Activated CD8-positive, alpha-beta memory T cell treated with anti-CD3 and anti-CD28 coated beads, Interleukin-2, amount 10 ng/mL, durations not matched to agents 7 days and 5 days (primary cell): ENCODE measurements at regions not wholly inside any gene's neighbourhood (a gene's known extent, or its start where the extent isn't known, plus 50 kb on each side); places are given as distances from the start of the nearest gene placed in this dataset.

Experiments
- ATAC-seq: fragments of 150-1000 bp; cut with Tn5 transposase; one replicate; pipeline ENCODE4 v1.10.0; 2021; ENCODE audit warnings: moderate library complexity
- CTCF ChIA-PET: fragments of 350-600 bp; sonication (Branson Sonifier 250); formaldehyde crosslinking; loops from one replicate; lab custom pipeline; 2021; ENCODE audit warnings: antibody characterized with exemption; lab: Charles Lee
- DNase-seq: peaks from one replicate; pipeline ENCODE4 v3.0.0-alpha.2; 2020
- H3K27ac Mint-ChIP-seq: one replicate; pipeline ENCODE4 v1.8.0; 2021; ENCODE audit warnings: mild to moderate bottlenecking, mixed read lengths
- H3K27me3 Mint-ChIP-seq: one replicate; pipeline ENCODE4 v1.8.0; 2021; ENCODE audit warnings: mixed read lengths
- H3K36me3 Mint-ChIP-seq: one replicate; pipeline ENCODE4 v1.8.0; 2021; ENCODE audit warnings: mild to moderate bottlenecking, mixed read lengths
- H3K4me1 Mint-ChIP-seq: one replicate; pipeline ENCODE4 v1.8.0; 2021; ENCODE audit warnings: mixed read lengths
- H3K4me3 Mint-ChIP-seq: one replicate; pipeline ENCODE4 v1.8.0; 2021; ENCODE audit warnings: mild to moderate bottlenecking, moderate library complexity, mixed read lengths
- H3K9me3 Mint-ChIP-seq: one replicate; pipeline ENCODE4 v1.8.0; 2022; ENCODE audit warnings: low read depth, mixed read lengths

- no peaks in the 10 kb centered on the region for H3K36me3 Mint-ChIP-seq
- no peak overlapping the region for H3K27ac Mint-ChIP-seq
- ATAC-seq: no peak
- DNase-seq: no peak
- H3K4me1 Mint-ChIP-seq: no peaks in the 10 kb centered on the region
- H3K27me3 Mint-ChIP-seq: no peaks in the 10 kb centered on the region
- H3K4me3 Mint-ChIP-seq: no peak overlapping the region
- CTCF ChIA-PET: no interaction called here
- no peaks in the 10 kb centered on the region for H3K9me3 Mint-ChIP-seq
Observed at GRCh38 chr18:22690556-22690955, 242.6 kb upstream of the RBBP8 start.

- Mint-ChIP-seq H3K27ac (no peak overlapping the region), H3K27me3 (no peaks in the 10 kb centered on the region), H3K4me1 (no peaks in the 10 kb centered on the region), H3K36me3 (no peaks in the 10 kb centered on the region), H3K9me3 (no peaks in the 10 kb centered on the region), H3K4me3 (no peak overlapping the region)
- ATAC-seq (no peak), DNase-seq (no peak)
- CTCF ChIA-PET: no interaction called here
Observed at GRCh38 chr18:22691946-22692710, 241.0 kb upstream of the RBBP8 start.

- DNase-seq: no peak
- CTCF ChIA-PET: no interaction called here
- Mint-ChIP-seq H3K36me3 (no peaks in the 10 kb centered on the region), H3K4me3 (no peak overlapping the region), H3K4me1 (no peaks in the 10 kb centered on the region), H3K9me3 (no peaks in the 10 kb centered on the region), H3K27me3 (no peaks in the 10 kb centered on the region), H3K27ac (no peak overlapping the region)
- ATAC-seq: no peak
Observed at GRCh38 chr18:22694954-22695353, 238.2 kb upstream of the RBBP8 start.

- no peak for ATAC-seq
- H3K4me3 Mint-ChIP-seq: no peak overlapping the region
- CTCF ChIA-PET: no interaction called here
Observed at GRCh38 chr18:22695674-22696073, 237.5 kb upstream of the RBBP8 start.

GRCh38 chr18:22697561-22697960 is 235.6 kb upstream of the RBBP8 start:
- no peaks in the 10 kb centered on the region for H3K9me3 Mint-ChIP-seq
- no peak overlapping the region for H3K27ac Mint-ChIP-seq
- no peak for DNase-seq
- H3K36me3 Mint-ChIP-seq: no peaks in the 10 kb centered on the region
- H3K4me1 Mint-ChIP-seq: no peaks in the 10 kb centered on the region
- no peak for ATAC-seq
- no peak overlapping the region for H3K4me3 Mint-ChIP-seq
- CTCF ChIA-PET: no interaction called here
- H3K27me3 Mint-ChIP-seq: no peaks in the 10 kb centered on the region

More at GRCh38 chr18:22695674-22696073, 237.5 kb upstream of the RBBP8 start:
- H3K27ac Mint-ChIP-seq: no peak overlapping the region
- H3K36me3 Mint-ChIP-seq: no peaks in the 10 kb centered on the region
- no peaks in the 10 kb centered on the region for H3K27me3 Mint-ChIP-seq
- no peaks in the 10 kb centered on the region for H3K9me3 Mint-ChIP-seq
- no peaks in the 10 kb centered on the region for H3K4me1 Mint-ChIP-seq
- DNase-seq: no peak

- CTCF ChIA-PET: no interaction called here
- no peak for DNase-seq
- Mint-ChIP-seq H3K4me1 (no peaks in the 10 kb centered on the region), H3K9me3 (no peaks in the 10 kb centered on the region), H3K4me3 (no peak overlapping the region), H3K27ac (no peak overlapping the region), H3K36me3 (no peaks in the 10 kb centered on the region), H3K27me3 (no peaks in the 10 kb centered on the region)
- ATAC-seq: no peak
Observed at GRCh38 chr18:22698711-22699110, 234.4 kb upstream of the RBBP8 start.

- Mint-ChIP-seq H3K36me3 (no peaks in the 10 kb centered on the region), H3K4me3 (no peak overlapping the region), H3K27me3 (no peaks in the 10 kb centered on the region), H3K4me1 (no peaks in the 10 kb centered on the region), H3K27ac (no peak overlapping the region), H3K9me3 (no peaks in the 10 kb centered on the region)
- DNase-seq: no peak
- CTCF ChIA-PET: no interaction called here
- no peak for ATAC-seq
Observed at GRCh38 chr18:22699629-22700028, 233.5 kb upstream of the RBBP8 start.

- Mint-ChIP-seq H3K4me1 (no peaks in the 10 kb centered on the region), H3K9me3 (no peaks in the 10 kb centered on the region), H3K27me3 (no peaks in the 10 kb centered on the region), H3K27ac (no peak overlapping the region), H3K36me3 (no peaks in the 10 kb centered on the region), H3K4me3 (no peak overlapping the region)
- CTCF ChIA-PET: no interaction called here
- DNase-seq (no peak), ATAC-seq (no peak)
Observed at GRCh38 chr18:22700920-22701319, 232.2 kb upstream of the RBBP8 start.

GRCh38 chr18:22701326-22701725 is 231.8 kb upstream of the RBBP8 start:
- no peaks in the 10 kb centered on the region for H3K27me3 Mint-ChIP-seq
- H3K4me3 Mint-ChIP-seq: no peak overlapping the region
- ATAC-seq: no peak
- no peak overlapping the region for H3K27ac Mint-ChIP-seq
- no peaks in the 10 kb centered on the region for H3K4me1 Mint-ChIP-seq
- no peak for DNase-seq
- H3K9me3 Mint-ChIP-seq: no peaks in the 10 kb centered on the region
- CTCF ChIA-PET: no interaction called here
- H3K36me3 Mint-ChIP-seq: no peaks in the 10 kb centered on the region

- no peaks in the 10 kb centered on the region for H3K36me3 Mint-ChIP-seq
- no peaks in the 10 kb centered on the region for H3K4me1 Mint-ChIP-seq
- ATAC-seq (no peak), DNase-seq (no peak)
- no peaks in the 10 kb centered on the region for H3K27me3 Mint-ChIP-seq
- H3K27ac Mint-ChIP-seq: no peak overlapping the region
- CTCF ChIA-PET: no interaction called here
- no peaks in the 10 kb centered on the region for H3K9me3 Mint-ChIP-seq
- H3K4me3 Mint-ChIP-seq: no peak overlapping the region
Observed at GRCh38 chr18:22701795-22702194, 231.3 kb upstream of the RBBP8 start.

- no peak for DNase-seq
- Mint-ChIP-seq H3K36me3 (no peaks in the 10 kb centered on the region), H3K9me3 (no peaks in the 10 kb centered on the region), H3K27me3 (no peaks in the 10 kb centered on the region), H3K4me3 (no peak overlapping the region), H3K4me1 (no peaks in the 10 kb centered on the region), H3K27ac (no peak overlapping the region)
- CTCF ChIA-PET: no interaction called here
- ATAC-seq: no peak
Observed at GRCh38 chr18:22702806-22703205, 230.3 kb upstream of the RBBP8 start.

- no peaks in the 10 kb centered on the region for H3K27me3 Mint-ChIP-seq
- DNase-seq (no peak), ATAC-seq (no peak)
- no peak overlapping the region for H3K4me3 Mint-ChIP-seq
- CTCF ChIA-PET: interaction anchor here (1.0 to 1.3 kb wide), 3 partner anchors 10 to 20 kb away, joined by 3 to 4 read pairs (median 3); no protein-coding TSS in a partner anchor
- H3K9me3 Mint-ChIP-seq: no peaks in the 10 kb centered on the region
- H3K27ac Mint-ChIP-seq: no peak overlapping the region
- H3K36me3 Mint-ChIP-seq: no peaks in the 10 kb centered on the region
- H3K4me1 Mint-ChIP-seq: no peaks in the 10 kb centered on the region
Observed at GRCh38 chr18:22703883-22704585, 229.1 kb upstream of the RBBP8 start.

- Mint-ChIP-seq H3K27me3 (no peaks in the 10 kb centered on the region), H3K9me3 (no peaks in the 10 kb centered on the region), H3K36me3 (no peaks in the 10 kb centered on the region), H3K4me1 (no peaks in the 10 kb centered on the region), H3K4me3 (no peak overlapping the region), H3K27ac (no peak overlapping the region)
- ATAC-seq (no peak), DNase-seq (no peak)
- CTCF ChIA-PET: interaction anchor here (1.0 to 1.3 kb wide), 2 partner anchors 9 to 19 kb away, joined by 3 to 4 read pairs; no protein-coding TSS in a partner anchor
Observed at GRCh38 chr18:22704586-22704918, 228.6 kb upstream of the RBBP8 start.

GRCh38 chr18:22705328-22705727 is 227.8 kb upstream of the RBBP8 start:
- no peaks in the 10 kb centered on the region for H3K36me3 Mint-ChIP-seq
- H3K27me3 Mint-ChIP-seq: peaks cover 3% of the 10 kb centered on the region
- no peak for DNase-seq
- ATAC-seq: no peak
- H3K4me3 Mint-ChIP-seq: no peak overlapping the region
- H3K9me3 Mint-ChIP-seq: no peaks in the 10 kb centered on the region
- no peaks in the 10 kb centered on the region for H3K4me1 Mint-ChIP-seq
- no peak overlapping the region for H3K27ac Mint-ChIP-seq
- CTCF ChIA-PET: no interaction called here
